ENCODE measurements at regions not wholly inside any gene's neighbourhood (a gene's known extent, or its start where the extent isn't known, plus 50 kb on each side); places are given as distances from the start of the nearest gene placed in this dataset.

GRCh38 chr12:46486588-46486987, 114.0 kb upstream of the SLC38A2 start:
- TF ChIP-seq CTCF (conservative IDR thresholded peaks at IDR 0.05; ENCODE audit: low read depth, low read length) (no peak), MAFK (IDR thresholded peaks at IDR 0.05; ENCODE audit: low read depth, low read length) (no peak), RFX5 (IDR thresholded peaks at IDR 0.05; ENCODE audit: low read depth, low read length) (no peak), BHLHE40 (IDR thresholded peaks at IDR 0.05; ENCODE audit: low read depth, low read length) (no peak), SMC3 (IDR thresholded peaks at IDR 0.05; ENCODE audit: low read depth, low read length) (no peak), CHD1 (IDR thresholded peaks at IDR 0.05; ENCODE audit: low read depth, low read length) (no peak), POLR2A (IDR thresholded peaks at IDR 0.05; ENCODE audit: low read depth, low read length) (no peak), CEBPB (IDR thresholded peaks at IDR 0.05; ENCODE audit: low read depth, low read length) (no peak), USF2 (IDR thresholded peaks at IDR 0.05; ENCODE audit: low read depth, low read length) (no peak), RAD21 (IDR thresholded peaks at IDR 0.05; ENCODE audit: low read length) (no peak)

Data from IMR-90 (cell line).